Mucosa of rectum (tissue), 2 donors: ENCODE measurements at regions not wholly inside any gene's neighbourhood (a gene's known extent, or its start where the extent isn't known, plus 50 kb on each side); places are given as distances from the start of the nearest gene placed in this dataset.
"Not testable (repeated sequence)": the region's sequence is repeated elsewhere in the genome, so short reads cannot be mapped to it uniquely, and the experiment has no call there.

Experiments used
- H3K27ac ChIP-seq, 2 donors: one replicate each; pipeline ENCODE4 v1.7.0; 2013; ENCODE audit warnings: inconsistent platforms in 2 of 2, low read depth in 2 of 2, low read length in 2 of 2
- H3K27me3 ChIP-seq, 2 donors: one replicate each; pipeline ENCODE4 v1.7.0; 2013; ENCODE audit warnings: low read length in 2 of 2; ENCODE audit not compliant: control insufficient read depth in 2 of 2, insufficient read depth in 2 of 2
- H3K36me3 ChIP-seq, 2 donors: one replicate each; pipeline ENCODE4 v1.7.0; 2013; ENCODE audit warnings: low read length in 2 of 2; ENCODE audit not compliant: control insufficient read depth in 2 of 2, insufficient read depth in 2 of 2
- H3K4me1 ChIP-seq, 2 donors: one replicate each; pipeline ENCODE4 v1.7.0; 2013; ENCODE audit warnings: low read length in 2 of 2, mild to moderate bottlenecking in 1 of 2; ENCODE audit not compliant: control insufficient read depth in 2 of 2, insufficient read depth in 2 of 2
- H3K4me3 ChIP-seq, 2 donors: one replicate each; pipeline ENCODE4 v1.7.0; 2013; ENCODE audit warnings: low read length in 2 of 2
- H3K9ac ChIP-seq, 2 donors: one replicate each; pipeline ENCODE4 v1.7.0; 2013; ENCODE audit warnings: low read length in 2 of 2, low read depth in 1 of 2, mild to moderate bottlenecking in 1 of 2
- H3K9me3 ChIP-seq, 2 donors: one replicate each; pipeline ENCODE4 v1.7.0; 2013; ENCODE audit warnings: low read length in 2 of 2; ENCODE audit not compliant: control insufficient read depth in 2 of 2
- donor health status: healthy.
- donor health status: Normal muscosa, but diverticular disease.

DNA sequence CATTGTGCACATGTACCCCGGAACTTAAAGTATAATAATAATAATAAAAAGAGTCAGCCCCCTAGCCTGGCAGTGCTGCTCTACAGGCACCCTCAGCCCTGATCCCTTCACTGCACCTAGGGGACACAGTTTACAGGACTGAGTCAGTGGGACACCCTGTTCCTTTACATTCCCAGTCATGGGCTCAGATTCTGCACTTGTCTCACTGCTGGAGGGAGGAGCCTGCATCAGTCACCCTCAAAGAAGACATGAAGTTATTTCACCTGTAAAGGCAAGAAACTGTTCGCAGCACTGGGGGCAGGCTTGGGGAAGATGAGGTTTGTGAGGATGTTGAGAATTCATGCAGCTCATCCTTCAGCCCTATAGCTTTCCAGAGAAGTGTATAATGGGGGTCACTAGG is 50.7 kb upstream of the VPREB1 start:
- no peaks in the 10 kb centered on the region for H3K4me1 ChIP-seq
- H3K36me3 ChIP-seq = no peaks in the 10 kb centered on the region
- no peak overlapping the region for H3K4me3 ChIP-seq
- H3K27me3 ChIP-seq = peaks cover 0 to 2% of the 10 kb centered on the region in 2 donors
- no peak overlapping the region for H3K9ac ChIP-seq
- no peaks in the 10 kb centered on the region for H3K9me3 ChIP-seq
- no peak overlapping the region for H3K27ac ChIP-seq

GRCh38 chr22:22193462-22193861 is 51.1 kb upstream of the VPREB1 start:
- not testable (repeated sequence) for H3K36me3 ChIP-seq, H3K4me1 ChIP-seq, H3K9me3 ChIP-seq, H3K27ac ChIP-seq, H3K27me3 ChIP-seq, H3K9ac ChIP-seq, H3K4me3 ChIP-seq

- H3K9ac ChIP-seq, H3K27ac ChIP-seq, H3K4me1 ChIP-seq, H3K4me3 ChIP-seq, H3K27me3 ChIP-seq, H3K36me3 ChIP-seq, H3K9me3 ChIP-seq: not testable (repeated sequence)
These were observed 51.6 kb upstream of the VPREB1 start for GRCh38 chr22:22193006-22193405.

- H3K9me3 ChIP-seq, H3K27me3 ChIP-seq, H3K27ac ChIP-seq, H3K9ac ChIP-seq, H3K36me3 ChIP-seq, H3K4me3 ChIP-seq, H3K4me1 ChIP-seq: not testable (repeated sequence)
These were observed 54.8 kb upstream of the VPREB1 start for GRCh38 chr22:22189796-22190195.

DNA sequence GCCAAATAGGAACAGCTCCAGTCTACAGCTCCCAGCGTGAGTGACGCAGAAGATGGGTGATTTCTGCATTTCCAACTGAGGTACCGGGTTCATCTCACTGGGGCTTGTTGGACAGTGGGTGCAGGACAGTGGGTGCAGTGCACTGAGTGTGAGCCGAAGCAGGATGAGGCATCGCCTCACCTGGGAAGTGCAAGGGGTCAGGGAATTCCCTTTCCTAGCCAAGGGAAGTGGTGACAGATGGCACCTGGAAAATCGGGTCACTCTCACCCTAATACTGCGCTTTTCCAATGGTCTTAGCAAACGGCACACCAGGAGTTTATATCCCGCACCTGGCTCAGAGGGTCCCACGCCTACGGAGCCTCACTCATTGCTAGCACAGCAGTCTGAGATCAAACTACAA is 56.7 kb upstream of the VPREB1 start:
- H3K9me3 ChIP-seq, H3K36me3 ChIP-seq, H3K27me3 ChIP-seq, H3K9ac ChIP-seq, H3K4me1 ChIP-seq, H3K4me3 ChIP-seq, H3K27ac ChIP-seq: not testable (repeated sequence)

- Histone ChIP-seq H3K9ac (no peak overlapping the region), H3K27ac (no peak overlapping the region), H3K4me1 (no peaks in the 10 kb centered on the region), H3K4me3 (no peak overlapping the region), H3K9me3 (no peaks in the 10 kb centered on the region), H3K27me3 (peaks cover 5 to 7% of the 10 kb centered on the region in 2 donors), H3K36me3 (no peaks in the 10 kb centered on the region)
These were observed 57.3 kb upstream of the VPREB1 start for GRCh38 chr22:22187299-22187698.

DNA sequence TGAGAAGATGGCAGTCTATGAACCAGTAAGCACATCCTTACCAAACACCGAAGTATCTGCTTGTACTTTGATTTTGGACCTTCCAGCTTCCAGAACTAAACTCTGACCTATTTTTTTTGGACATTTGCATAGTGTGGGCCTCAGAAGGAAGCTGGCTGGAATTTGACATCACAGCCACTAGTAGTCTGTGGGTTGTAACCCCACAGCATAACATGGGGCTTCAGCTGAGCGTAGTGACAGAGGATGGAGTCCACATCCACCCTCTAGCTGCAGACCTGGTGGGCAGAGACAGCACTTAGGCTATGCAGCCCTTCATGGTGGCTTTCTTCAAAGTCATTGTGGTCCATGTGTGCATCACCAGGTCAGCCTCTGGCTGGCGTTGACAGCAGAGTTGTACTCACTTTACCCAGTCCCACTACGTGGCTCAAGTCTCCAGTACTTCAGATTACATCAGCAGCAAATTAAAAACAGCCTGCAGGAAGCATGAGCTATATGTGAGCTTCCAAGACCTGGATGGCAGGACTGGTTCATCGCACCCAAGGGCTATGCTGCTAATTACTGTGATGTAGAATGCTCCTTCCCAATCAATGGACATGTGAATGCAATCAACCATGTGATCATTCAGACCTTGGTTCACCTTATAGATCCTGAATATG is 58.6 kb upstream of the VPREB1 start:
- H3K4me1 ChIP-seq = no peaks in the 10 kb centered on the region
- H3K27ac ChIP-seq = no peak overlapping the region
- H3K27me3 ChIP-seq = peaks cover 6 to 7% of the 10 kb centered on the region in 2 donors
- H3K36me3 ChIP-seq = no peaks in the 10 kb centered on the region
- no peaks in the 10 kb centered on the region for H3K9me3 ChIP-seq
- H3K4me3 ChIP-seq = no peak overlapping the region
- H3K9ac ChIP-seq = no peak overlapping the region

DNA sequence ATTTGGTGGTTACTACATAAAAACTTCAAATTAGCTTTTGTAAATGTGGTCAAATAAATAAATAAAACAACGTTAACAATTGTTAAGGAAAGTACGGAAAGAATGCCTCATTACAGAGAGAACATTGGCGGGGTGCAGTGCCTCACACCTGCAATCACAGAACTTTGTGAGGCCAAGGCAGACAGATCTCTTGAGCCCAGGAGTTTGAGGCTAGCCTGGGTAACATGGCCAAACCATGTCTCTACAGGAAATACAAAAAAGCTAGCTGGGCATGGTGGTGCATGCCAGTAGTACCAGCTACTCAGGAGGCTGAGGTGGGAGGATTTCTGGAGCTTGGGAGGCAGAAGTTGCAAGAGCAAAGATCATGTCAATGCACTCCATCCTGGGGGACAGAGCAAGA is 59.4 kb upstream of the VPREB1 start:
- Histone ChIP-seq H3K9ac (no peak overlapping the region), H3K27ac (no peak overlapping the region), H3K9me3 (no peaks in the 10 kb centered on the region), H3K36me3 (no peaks in the 10 kb centered on the region), H3K4me1 (no peaks in the 10 kb centered on the region), H3K4me3 (no peak overlapping the region), H3K27me3 (peaks cover 7 to 9% of the 10 kb centered on the region in 2 donors)

GRCh38 chr22:22184277-22184807 is 60.2 kb upstream of the VPREB1 start:
- Histone ChIP-seq H3K9me3 (no peaks in the 10 kb centered on the region), H3K27ac (no peak overlapping the region), H3K36me3 (no peaks in the 10 kb centered on the region), H3K27me3 (peaks cover 7 to 9% of the 10 kb centered on the region in 2 donors), H3K9ac (no peak overlapping the region), H3K4me1 (no peaks in the 10 kb centered on the region), H3K4me3 (no peak overlapping the region)

DNA sequence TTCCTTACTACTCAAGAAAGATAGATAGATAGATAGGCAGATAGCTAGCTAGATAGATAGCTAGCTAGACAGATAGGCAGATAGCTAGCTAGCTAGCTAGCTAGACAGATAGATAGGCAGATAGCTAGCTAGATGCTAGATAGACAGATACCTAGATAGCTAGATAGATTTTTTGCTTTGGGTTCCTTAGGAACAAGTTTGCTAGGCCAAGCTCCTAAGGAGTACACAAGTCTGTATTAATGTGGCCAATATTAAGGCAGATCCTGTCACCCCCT is 61.7 kb upstream of the VPREB1 start:
- no peaks in the 10 kb centered on the region for H3K36me3 ChIP-seq
- no peak overlapping the region for H3K27ac ChIP-seq
- H3K9me3 ChIP-seq = no peaks in the 10 kb centered on the region
- no peak overlapping the region for H3K9ac ChIP-seq
- H3K4me3 ChIP-seq = no peak overlapping the region
- H3K4me1 ChIP-seq = no peaks in the 10 kb centered on the region
- peaks cover 7 to 9% of the 10 kb centered on the region in 2 donors for H3K27me3 ChIP-seq
